BJ (cell line): ENCODE measurements at regions not wholly inside any gene's neighbourhood (a gene's known extent, or its start where the extent isn't known, plus 50 kb on each side); places are given as distances from the start of the nearest gene placed in this dataset.

Source experiments
- CTCF ChIA-PET: fragments of 350-600 bp; formaldehyde crosslinking; extraction: SDS; loops from one replicate; lab custom pipeline; 2021; ENCODE audit warnings: antibody characterized with exemption, inconsistent platforms; lab: Yijun Ruan, JAX
- POLR2A ChIA-PET: fragments of 300-600 bp; sonication (Branson Sonifier 250); formaldehyde crosslinking; extraction: SDS; loops from one replicate; lab custom pipeline; 2021; ENCODE audit warnings: antibody characterized with exemption; lab: Charles Lee
- DNase-seq: peaks from one replicate; pipeline ENCODE4 v3.0.0-alpha.2; 2011; ENCODE audit warnings: low read depth
- H3K27me3 ChIP-seq: 2 replicates; pipeline ENCODE4 v1.6.0; 2011; ENCODE audit warnings: low read length; ENCODE audit not compliant: control insufficient read depth, insufficient read depth
- H3K36me3 ChIP-seq: 2 replicates; pipeline ENCODE4 v1.5.1; 2011; ENCODE audit warnings: low read length; ENCODE audit not compliant: control insufficient read depth, insufficient read depth
- H3K4me3 ChIP-seq: 2 replicates; pipeline ENCODE4 v1.5.1; 2011; ENCODE audit warnings: low read depth, mild to moderate bottlenecking, control low read depth, low read length
- TF ChIP-seq, protein P1 (sequence below): IDR thresholded peaks from 2 replicates; pipeline ENCODE4 v1.5.1; 2011; ENCODE audit warnings: low read depth, mild to moderate bottlenecking, control low read depth, inconsistent platforms, low read length, moderate library complexity; ENCODE audit not compliant: insufficient read depth

DNA sequence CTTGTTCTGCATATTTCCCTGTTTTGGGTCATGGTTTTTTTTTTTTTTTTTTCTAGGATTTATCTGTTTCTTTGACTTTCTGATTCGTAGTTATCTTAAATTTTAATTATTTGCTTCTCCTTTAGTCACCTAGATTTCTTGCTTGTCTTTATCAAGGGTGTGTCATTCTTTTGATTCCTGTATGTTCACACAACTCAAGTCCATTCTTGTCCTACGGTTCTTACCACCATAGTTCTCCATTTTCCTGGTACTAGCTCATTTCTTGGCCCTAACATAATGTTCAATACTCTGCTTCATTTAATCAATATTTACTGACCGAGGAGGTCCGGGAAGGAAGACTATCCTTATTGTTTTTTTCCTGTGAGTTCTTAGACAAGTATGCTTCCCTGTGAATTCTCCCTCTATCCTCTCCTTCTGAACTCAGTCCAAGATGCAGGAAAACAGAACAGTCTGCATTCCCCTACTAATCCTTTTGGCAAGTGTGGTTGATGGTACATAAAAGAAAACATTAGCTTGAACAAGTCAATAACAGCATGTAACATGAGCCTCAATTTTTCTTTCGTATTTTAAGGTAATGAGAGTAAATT, 1346.4 kb upstream of the SEL1L start:
- CTCF ChIA-PET = no interaction called here
- TF ChIP-seq, protein P1, sequence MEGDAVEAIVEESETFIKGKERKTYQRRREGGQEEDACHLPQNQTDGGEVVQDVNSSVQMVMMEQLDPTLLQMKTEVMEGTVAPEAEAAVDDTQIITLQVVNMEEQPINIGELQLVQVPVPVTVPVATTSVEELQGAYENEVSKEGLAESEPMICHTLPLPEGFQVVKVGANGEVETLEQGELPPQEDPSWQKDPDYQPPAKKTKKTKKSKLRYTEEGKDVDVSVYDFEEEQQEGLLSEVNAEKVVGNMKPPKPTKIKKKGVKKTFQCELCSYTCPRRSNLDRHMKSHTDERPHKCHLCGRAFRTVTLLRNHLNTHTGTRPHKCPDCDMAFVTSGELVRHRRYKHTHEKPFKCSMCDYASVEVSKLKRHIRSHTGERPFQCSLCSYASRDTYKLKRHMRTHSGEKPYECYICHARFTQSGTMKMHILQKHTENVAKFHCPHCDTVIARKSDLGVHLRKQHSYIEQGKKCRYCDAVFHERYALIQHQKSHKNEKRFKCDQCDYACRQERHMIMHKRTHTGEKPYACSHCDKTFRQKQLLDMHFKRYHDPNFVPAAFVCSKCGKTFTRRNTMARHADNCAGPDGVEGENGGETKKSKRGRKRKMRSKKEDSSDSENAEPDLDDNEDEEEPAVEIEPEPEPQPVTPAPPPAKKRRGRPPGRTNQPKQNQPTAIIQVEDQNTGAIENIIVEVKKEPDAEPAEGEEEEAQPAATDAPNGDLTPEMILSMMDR = no peak
- Histone ChIP-seq H3K27me3 (no peaks in the 10 kb centered on the region), H3K4me3 (no peak overlapping the region), H3K36me3 (no peaks in the 10 kb centered on the region)
- no peak for DNase-seq
- POLR2A ChIA-PET = no interaction called here

DNA sequence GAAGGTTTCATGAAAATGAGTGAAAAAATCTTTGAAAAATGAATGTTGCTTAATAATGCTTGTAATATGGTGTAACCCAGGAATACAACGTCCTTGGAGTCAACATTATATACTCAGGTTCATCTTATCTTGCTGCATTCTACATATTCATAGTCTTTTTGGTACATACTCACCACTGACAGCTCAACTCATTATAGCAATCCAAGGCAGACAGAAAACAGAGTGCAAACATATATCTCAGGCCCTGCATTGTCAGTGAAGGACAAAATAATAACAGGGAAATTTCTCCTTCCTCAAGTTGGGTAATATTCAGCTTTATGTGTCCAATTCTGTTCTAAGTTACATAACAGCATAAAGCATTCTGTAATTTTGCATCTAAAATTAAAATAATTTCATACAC, 1353.0 kb upstream of the SEL1L start:
- ChIA-PET CTCF (no interaction called here), POLR2A (no interaction called here)
- TF ChIP-seq, protein P1 = no peak
- H3K4me3 ChIP-seq = no peak overlapping the region
- DNase-seq = no peak
- H3K27me3 ChIP-seq = no peaks in the 10 kb centered on the region
- no peaks in the 10 kb centered on the region for H3K36me3 ChIP-seq

DNA sequence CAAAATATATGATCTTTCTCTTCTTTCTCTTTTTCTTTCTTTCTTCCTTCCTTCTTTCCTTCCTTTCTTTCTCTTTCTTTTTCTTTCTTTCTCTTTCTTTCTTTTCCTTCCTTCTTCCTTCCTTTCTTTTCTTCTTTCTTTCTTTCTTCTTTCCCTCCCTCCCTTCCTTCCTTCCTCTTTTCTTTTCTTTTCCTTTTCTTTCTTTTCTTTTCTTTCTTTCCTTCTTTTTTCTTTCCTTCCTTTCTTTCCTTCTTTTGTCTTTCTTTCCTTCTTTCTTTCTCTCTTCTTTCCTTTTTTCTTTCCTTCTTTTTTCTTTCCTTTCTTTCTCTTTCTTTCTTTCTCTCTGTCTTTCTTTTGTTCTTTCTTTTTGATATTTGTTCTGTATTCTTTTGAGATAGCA, 1356.0 kb upstream of the SEL1L start:
- Histone ChIP-seq H3K27me3 (no peaks in the 10 kb centered on the region), H3K4me3 (no peak overlapping the region), H3K36me3 (no peaks in the 10 kb centered on the region)
- POLR2A ChIA-PET = no interaction called here
- DNase-seq = no peak
- CTCF ChIA-PET = no interaction called here
- TF ChIP-seq, protein P1 = no peak

DNA sequence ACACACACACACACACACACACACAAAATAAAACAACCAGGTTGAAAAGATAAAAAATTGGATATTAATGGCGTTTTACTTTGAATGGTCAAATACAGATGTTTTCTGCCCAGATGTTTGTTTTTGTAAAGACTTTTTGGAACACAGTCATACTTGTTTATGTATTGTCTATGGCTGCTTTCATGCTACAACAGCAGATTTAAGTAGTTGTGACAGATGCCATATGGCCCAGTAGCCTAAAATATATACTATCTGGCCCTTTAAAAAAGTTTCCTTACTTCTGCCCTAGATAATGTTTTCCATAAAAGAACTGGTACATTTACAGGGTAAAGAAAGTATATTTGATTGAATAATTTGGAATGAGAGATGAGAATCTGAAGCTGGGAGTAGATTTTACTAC, 1362.8 kb upstream of the SEL1L start:
- no peaks in the 10 kb centered on the region for H3K27me3 ChIP-seq
- ChIA-PET POLR2A (no interaction called here), CTCF (no interaction called here)
- no peak overlapping the region for H3K4me3 ChIP-seq
- no peaks in the 10 kb centered on the region for H3K36me3 ChIP-seq
- DNase-seq = no peak
- TF ChIP-seq, protein P1 = no peak

DNA sequence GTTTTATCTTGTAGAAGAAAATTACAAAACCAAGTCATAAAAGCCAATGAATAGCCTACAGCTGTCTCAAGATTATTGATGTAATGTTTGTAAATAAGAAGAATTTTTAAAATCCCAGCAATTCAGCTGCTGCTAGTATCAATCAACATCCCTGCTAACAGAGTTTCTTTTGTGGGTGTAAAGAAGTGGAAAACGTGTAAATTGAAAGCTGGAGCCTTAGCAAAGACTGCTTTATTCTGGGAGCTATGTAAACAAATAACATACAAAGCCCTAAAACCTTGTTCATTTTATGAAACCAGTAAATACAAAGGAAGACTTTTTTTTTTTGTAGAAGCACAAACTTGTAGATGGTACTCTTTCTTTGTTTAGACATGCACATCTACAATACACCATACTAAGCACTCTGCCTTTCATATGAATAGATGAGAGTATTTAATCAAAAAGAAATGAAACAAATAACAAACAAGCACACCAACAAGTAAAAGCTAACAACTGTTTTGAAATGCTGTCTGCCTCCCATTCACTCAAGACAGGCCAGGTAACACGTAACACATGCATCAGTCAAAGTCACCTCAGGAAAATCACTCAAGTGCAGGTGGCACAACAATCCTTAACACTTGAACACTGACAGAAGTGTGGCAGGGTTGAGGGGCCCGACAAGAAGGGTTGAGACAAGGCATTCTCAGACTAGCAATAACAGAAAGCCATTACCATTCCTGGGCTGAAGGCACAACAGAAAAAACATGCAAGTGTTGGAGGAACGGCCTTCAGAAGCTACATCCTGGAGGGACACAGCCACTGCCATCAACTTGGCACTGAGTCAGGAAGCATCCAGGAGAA, 1364.0 kb upstream of the SEL1L start:
- DNase-seq = no peak
- ChIA-PET CTCF (no interaction called here), POLR2A (no interaction called here)
- TF ChIP-seq, protein P1 = no peak
- Histone ChIP-seq H3K36me3 (no peaks in the 10 kb centered on the region), H3K27me3 (no peaks in the 10 kb centered on the region), H3K4me3 (no peak overlapping the region)
